ENCODE measurements at regions not wholly inside any gene's neighbourhood (a gene's known extent, or its start where the extent isn't known, plus 50 kb on each side); places are given as distances from the start of the nearest gene placed in this dataset.

DNA sequence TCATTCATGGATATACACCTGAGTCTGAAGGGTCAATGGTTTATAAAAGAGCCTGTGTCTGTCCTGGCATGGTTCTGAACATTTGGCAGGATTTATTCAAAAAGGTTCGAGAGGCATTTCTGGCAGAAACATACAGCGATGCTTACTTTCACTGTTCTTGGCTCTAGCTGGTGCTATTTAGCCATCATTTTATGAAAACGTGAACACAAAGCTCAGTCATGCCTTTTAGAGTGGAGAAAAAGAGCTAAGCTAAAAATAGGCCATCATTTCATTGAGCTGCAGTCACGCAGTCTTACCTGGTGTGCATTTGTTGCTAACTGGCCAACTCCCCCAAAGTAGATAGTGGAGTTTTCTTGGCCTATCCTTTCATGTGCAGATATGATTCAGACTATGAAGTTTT lies 1209.5 kb downstream of the SLC16A7 start:
- Histone ChIP-seq H3K27me3 (replicated peaks) (no peaks in the 10 kb centered on the region), H3K4me3 (ENCODE audit: low read depth, low read length) (no peak overlapping the region), H3K27ac (no peak overlapping the region), H3K36me3 (replicated peaks) (no peaks in the 10 kb centered on the region)
- in situ Hi-C loops (cut with HindIII; ENCODE audit: low pct_ligation_motif_present, low sequenced_read_pairs): no loop called here
- TF ChIP-seq, protein P1, sequence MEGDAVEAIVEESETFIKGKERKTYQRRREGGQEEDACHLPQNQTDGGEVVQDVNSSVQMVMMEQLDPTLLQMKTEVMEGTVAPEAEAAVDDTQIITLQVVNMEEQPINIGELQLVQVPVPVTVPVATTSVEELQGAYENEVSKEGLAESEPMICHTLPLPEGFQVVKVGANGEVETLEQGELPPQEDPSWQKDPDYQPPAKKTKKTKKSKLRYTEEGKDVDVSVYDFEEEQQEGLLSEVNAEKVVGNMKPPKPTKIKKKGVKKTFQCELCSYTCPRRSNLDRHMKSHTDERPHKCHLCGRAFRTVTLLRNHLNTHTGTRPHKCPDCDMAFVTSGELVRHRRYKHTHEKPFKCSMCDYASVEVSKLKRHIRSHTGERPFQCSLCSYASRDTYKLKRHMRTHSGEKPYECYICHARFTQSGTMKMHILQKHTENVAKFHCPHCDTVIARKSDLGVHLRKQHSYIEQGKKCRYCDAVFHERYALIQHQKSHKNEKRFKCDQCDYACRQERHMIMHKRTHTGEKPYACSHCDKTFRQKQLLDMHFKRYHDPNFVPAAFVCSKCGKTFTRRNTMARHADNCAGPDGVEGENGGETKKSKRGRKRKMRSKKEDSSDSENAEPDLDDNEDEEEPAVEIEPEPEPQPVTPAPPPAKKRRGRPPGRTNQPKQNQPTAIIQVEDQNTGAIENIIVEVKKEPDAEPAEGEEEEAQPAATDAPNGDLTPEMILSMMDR (IDR thresholded peaks at IDR 0.05; ENCODE audit: low read depth, low read length, missing control alignments): no peak
- no peak for DNase-seq

DNA sequence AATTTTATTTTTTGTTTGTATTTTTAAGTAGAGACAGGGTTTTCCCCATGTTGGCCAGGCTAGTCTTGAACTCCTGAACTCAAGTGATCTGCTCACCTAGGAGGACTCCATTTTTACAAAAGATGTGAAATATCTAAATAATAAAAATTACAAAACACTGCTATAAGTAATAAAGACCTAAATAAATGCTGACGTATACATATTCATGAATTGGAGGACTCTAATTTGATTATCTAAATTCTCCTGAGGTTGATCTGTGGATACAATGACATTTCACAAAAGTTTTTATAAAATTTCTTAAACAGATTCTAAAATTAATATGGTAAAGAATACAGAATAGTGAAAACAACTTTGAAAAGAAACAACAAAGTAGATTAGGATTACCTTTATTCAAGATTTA lies 1224.0 kb downstream of the SLC16A7 start:
- no peak for DNase-seq
- in situ Hi-C loops (cut with HindIII; ENCODE audit: low pct_ligation_motif_present, low sequenced_read_pairs): no loop called here
- Histone ChIP-seq H3K36me3 (replicated peaks) (no peaks in the 10 kb centered on the region), H3K4me3 (ENCODE audit: low read depth, low read length) (no peak overlapping the region), H3K27me3 (replicated peaks) (no peaks in the 10 kb centered on the region), H3K27ac (no peak overlapping the region)
- TF ChIP-seq, protein P1 (IDR thresholded peaks at IDR 0.05; ENCODE audit: low read depth, low read length, missing control alignments): no peak

DNA sequence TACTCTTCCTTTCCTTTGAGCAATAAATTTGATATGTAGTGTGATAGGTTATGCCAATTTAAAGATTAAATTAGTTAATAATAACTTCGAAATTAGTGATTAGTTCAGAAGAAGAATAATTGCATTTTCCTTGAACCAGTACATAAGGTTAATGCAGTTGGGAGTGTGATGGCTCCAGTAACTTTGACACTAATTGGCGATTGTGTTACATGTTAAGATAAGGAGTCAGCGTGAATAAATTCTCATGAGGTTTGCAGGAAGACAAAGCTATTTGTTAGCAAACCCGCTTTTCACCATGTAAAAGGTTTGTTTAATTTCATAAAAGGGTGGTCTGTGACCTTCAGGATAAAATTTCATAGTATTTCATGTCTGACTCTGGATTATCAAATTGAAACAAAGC lies 1226.8 kb downstream of the SLC16A7 start:
- no peaks in the 10 kb centered on the region for H3K27me3 ChIP-seq (replicated peaks)
- no peak overlapping the region for H3K4me3 ChIP-seq (ENCODE audit: low read depth, low read length)
- no peak overlapping the region for H3K27ac ChIP-seq
- TF ChIP-seq, protein P1 (IDR thresholded peaks at IDR 0.05; ENCODE audit: low read depth, low read length, missing control alignments): no peak
- H3K36me3 ChIP-seq (replicated peaks): no peaks in the 10 kb centered on the region
- in situ Hi-C loops (cut with HindIII; ENCODE audit: low pct_ligation_motif_present, low sequenced_read_pairs): no loop called here
- no peak for DNase-seq

DNA sequence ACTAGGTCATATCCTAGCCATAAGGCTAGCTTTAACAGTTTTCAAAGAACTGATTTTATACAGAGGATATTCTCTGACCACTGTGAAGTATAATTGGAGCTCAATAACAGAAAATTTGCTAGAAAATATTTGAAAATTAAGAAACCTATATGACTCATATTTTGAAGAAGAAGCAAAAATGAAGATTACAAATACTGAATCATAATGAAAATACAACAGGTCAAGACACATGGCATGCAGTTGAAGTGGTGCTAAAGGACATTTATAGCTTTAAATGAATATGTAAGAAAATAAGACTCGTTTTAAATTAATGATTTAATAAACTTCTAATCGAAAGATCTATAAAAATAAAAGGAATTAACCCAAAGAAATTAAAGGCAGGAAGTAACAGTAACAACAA lies 1234.6 kb downstream of the SLC16A7 start:
- H3K4me3 ChIP-seq (ENCODE audit: low read depth, low read length): no peak overlapping the region
- in situ Hi-C loops (cut with HindIII; ENCODE audit: low pct_ligation_motif_present, low sequenced_read_pairs): no loop called here
- DNase-seq: peak; percentile 18
- H3K36me3 ChIP-seq (replicated peaks): no peaks in the 10 kb centered on the region
- H3K27ac ChIP-seq: no peak overlapping the region
- H3K27me3 ChIP-seq (replicated peaks): no peaks in the 10 kb centered on the region
- TF ChIP-seq, protein P1 (IDR thresholded peaks at IDR 0.05; ENCODE audit: low read depth, low read length, missing control alignments): no peak

DNA sequence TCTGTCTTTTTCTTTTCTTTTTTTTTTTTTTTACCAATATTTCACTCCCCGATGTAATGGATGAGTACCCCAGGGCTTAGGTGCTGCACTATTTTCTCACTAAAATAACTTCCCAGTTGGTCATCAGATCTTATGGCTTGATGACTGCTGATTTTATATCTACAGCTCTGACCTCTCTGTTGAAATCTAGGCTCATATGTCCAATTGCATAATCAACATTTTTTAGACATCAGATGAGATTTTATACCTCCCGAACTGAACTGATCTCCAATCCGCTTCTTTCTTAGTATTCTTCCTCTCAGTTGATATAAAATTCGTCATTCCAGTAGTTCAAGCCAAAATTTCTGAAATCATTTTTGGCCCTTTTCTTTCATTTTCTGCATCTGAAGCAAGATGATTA lies 1236.5 kb downstream of the SLC16A7 start:
- in situ Hi-C loops (cut with HindIII; ENCODE audit: low pct_ligation_motif_present, low sequenced_read_pairs): no loop called here
- Histone ChIP-seq H3K27ac (no peak overlapping the region), H3K27me3 (replicated peaks) (no peaks in the 10 kb centered on the region), H3K4me3 (ENCODE audit: low read depth, low read length) (no peak overlapping the region), H3K36me3 (replicated peaks) (no peaks in the 10 kb centered on the region)
- TF ChIP-seq, protein P1 (IDR thresholded peaks at IDR 0.05; ENCODE audit: low read depth, low read length, missing control alignments): no peak
- DNase-seq: no peak

DNA sequence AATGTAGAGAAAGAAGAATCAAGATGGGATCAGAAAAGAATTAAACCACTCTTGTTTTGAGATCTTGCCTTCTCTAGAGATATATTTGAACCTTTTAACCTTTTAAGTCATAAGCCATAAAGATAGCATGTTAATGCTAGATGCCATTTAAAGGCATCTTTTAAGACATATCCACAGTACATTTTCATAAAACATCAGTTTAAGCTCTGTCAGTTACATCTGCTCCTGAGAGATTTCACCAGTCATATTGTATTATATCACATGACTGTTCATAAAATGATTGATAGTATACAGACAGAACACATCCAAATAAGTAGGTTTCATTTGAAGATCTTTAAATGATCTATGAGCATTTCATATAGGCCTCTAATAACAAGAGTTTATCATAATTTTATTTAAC lies 1238.5 kb downstream of the SLC16A7 start:
- Histone ChIP-seq H3K4me3 (ENCODE audit: low read depth, low read length) (no peak overlapping the region), H3K27ac (no peak overlapping the region), H3K27me3 (replicated peaks) (no peaks in the 10 kb centered on the region), H3K36me3 (replicated peaks) (no peaks in the 10 kb centered on the region)
- no peak for DNase-seq
- TF ChIP-seq, protein P1 (IDR thresholded peaks at IDR 0.05; ENCODE audit: low read depth, low read length, missing control alignments): no peak
- in situ Hi-C loops (cut with HindIII; ENCODE audit: low pct_ligation_motif_present, low sequenced_read_pairs): no loop called here

Data from brain microvascular endothelial cell (primary cell).